Mucosa of descending colon (tissue), 3 donors: ENCODE measurements at regions not wholly inside any gene's neighbourhood (a gene's known extent, or its start where the extent isn't known, plus 50 kb on each side); places are given as distances from the start of the nearest gene placed in this dataset.

ENCODE experiments used
- ATAC-seq: fragments of 200-7000 bp; cut with Tn5 transposase; one replicate; pipeline ENCODE4 v1.9.1; 2020; ENCODE audit warnings: mild to moderate bottlenecking, moderate library complexity
- DNase-seq, 3 donors: peaks; one replicate each; pipeline ENCODE4 v3.0.0-alpha.2; 2020
- H3K36me3 ChIP-seq: fragments of 200-600 bp; one replicate; pipeline ENCODE4 v1.8.0; 2021; ENCODE audit warnings: low read depth, mild to moderate bottlenecking
- H3K4me1 ChIP-seq: fragments of 200-600 bp; one replicate; pipeline ENCODE4 v1.8.0; 2021; ENCODE audit warnings: low read depth, mild to moderate bottlenecking
- H3K4me3 ChIP-seq: fragments of 200-600 bp; one replicate; pipeline ENCODE4 v1.8.0; 2021; ENCODE audit warnings: mild to moderate bottlenecking
- H3K9me3 ChIP-seq: fragments of 200-600 bp; one replicate; pipeline ENCODE4 v1.8.0; 2021; ENCODE audit warnings: mild to moderate bottlenecking
- intact Hi-C, 2 donors: fragments of 100-400 bp; cut with DNase I in 1 of 2; cut with micrococcal nuclease in 1 of 2; formaldehyde crosslinking; loops; one replicate each; pipeline versions ENCODE4 v1.11.0 to v1.11.1; 2022; cut with DNase I, micrococcal nuclease
- TF ChIP-seq, protein P1 (sequence below): fragments of 200-600 bp; IDR thresholded peaks from one replicate; pipeline ENCODE4 v1.8.0; 2022; ENCODE audit warnings: antibody characterized with exemption, mild to moderate bottlenecking
- donor health status: DM: no; HTN: no; CAD: no; lungs with moderate emphysema.
- donor health status: DM: no; HTN: no; CAD: no.
- donor health status: DM: no; HTN: yes; CAD: no.

DNA sequence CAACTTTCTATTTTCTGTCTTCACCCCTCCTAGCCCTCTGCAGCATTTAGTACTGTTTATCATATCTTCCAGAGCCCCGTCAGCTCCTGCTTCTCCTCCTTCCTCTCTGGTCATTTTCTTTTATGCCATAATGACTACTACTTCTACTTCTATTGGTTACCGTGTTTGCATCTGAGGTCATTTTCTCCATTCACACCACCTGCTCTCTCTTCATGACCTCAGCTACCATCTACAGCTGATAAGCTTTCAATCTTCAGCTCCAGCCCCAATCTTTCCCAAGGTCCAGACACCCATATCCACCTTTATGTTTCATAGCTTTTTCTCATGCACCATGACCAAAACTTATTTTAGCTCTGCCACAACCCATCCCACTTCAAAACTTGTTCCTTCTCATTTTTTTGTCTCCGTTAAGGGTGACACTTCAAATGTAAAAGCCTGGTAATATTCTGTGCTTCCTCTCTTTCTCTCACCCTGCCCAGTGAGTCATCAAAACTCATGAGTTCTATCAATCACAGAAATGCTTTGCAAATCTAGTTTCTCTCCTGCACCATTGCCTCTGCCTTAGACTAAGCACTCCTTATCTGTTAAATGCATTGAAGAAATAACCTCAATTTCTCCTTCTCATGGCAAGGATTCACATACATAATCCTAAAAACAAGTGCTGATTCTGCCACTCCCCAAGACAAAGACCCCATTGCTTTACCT, 71.3 kb upstream of the IQCM start:
- ATAC-seq (no peak), DNase-seq (no peak)
- Histone ChIP-seq H3K36me3 (no peaks in the 10 kb centered on the region), H3K4me1 (peaks cover 12% of the 10 kb centered on the region), H3K9me3 (no peaks in the 10 kb centered on the region), H3K4me3 (no peak overlapping the region)
- TF ChIP-seq, protein P1, sequence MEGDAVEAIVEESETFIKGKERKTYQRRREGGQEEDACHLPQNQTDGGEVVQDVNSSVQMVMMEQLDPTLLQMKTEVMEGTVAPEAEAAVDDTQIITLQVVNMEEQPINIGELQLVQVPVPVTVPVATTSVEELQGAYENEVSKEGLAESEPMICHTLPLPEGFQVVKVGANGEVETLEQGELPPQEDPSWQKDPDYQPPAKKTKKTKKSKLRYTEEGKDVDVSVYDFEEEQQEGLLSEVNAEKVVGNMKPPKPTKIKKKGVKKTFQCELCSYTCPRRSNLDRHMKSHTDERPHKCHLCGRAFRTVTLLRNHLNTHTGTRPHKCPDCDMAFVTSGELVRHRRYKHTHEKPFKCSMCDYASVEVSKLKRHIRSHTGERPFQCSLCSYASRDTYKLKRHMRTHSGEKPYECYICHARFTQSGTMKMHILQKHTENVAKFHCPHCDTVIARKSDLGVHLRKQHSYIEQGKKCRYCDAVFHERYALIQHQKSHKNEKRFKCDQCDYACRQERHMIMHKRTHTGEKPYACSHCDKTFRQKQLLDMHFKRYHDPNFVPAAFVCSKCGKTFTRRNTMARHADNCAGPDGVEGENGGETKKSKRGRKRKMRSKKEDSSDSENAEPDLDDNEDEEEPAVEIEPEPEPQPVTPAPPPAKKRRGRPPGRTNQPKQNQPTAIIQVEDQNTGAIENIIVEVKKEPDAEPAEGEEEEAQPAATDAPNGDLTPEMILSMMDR = no peak
- intact Hi-C loops = no loop called here

DNA sequence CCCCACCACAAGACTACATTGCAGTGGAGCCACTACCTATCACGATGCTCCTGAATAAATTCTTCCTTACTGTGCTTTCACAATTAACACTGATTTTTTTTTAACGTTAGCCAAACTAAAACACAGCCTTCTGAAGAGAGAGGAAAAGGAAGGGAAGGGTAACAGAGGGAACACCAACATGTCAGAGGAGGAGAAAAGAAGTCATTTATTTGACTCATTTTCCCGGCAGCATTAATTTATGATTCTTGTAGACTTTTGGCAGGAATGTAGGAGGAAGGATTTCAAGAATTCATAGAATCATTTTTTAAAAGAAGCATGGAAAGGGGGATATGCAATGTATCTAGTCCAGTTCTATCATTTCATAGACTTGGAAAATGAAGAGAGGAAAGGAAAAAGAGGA, 74.3 kb upstream of the IQCM start:
- TF ChIP-seq, protein P1 = no peak
- no peak for DNase-seq
- intact Hi-C loops = no loop called here

DNA sequence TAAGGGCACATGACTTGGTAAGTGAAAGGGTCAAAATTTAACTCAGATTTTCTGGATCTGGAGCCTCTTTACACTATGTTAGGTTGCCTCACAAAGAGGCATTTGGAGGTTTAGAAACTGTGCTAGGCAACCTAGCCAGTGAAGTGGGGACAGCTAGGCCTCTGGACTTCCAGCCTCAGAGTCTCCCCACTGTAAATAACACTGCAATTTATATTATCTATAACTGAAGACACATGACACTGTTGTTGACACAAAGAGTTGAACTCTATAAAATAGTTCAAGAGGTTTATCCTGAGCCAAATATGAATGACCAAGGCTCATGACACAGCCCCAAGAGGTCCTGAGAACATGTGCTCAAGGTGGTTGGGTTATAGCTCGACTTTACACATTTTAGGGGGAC, 74.9 kb upstream of the IQCM start:
- Histone ChIP-seq H3K4me3 (no peak overlapping the region), H3K4me1 (no peaks in the 10 kb centered on the region), H3K9me3 (no peaks in the 10 kb centered on the region), H3K36me3 (no peaks in the 10 kb centered on the region)
- DNase-seq (no peak), ATAC-seq (no peak)
- TF ChIP-seq, protein P1 = no peak
- intact Hi-C loops = no loop called here

More for the DNA sequence above, 74.3 kb upstream of the IQCM start:
- Histone ChIP-seq H3K36me3 (no peaks in the 10 kb centered on the region), H3K9me3 (no peaks in the 10 kb centered on the region), H3K4me1 (peaks cover 4% of the 10 kb centered on the region), H3K4me3 (no peak overlapping the region)
- ATAC-seq = no peak

DNA sequence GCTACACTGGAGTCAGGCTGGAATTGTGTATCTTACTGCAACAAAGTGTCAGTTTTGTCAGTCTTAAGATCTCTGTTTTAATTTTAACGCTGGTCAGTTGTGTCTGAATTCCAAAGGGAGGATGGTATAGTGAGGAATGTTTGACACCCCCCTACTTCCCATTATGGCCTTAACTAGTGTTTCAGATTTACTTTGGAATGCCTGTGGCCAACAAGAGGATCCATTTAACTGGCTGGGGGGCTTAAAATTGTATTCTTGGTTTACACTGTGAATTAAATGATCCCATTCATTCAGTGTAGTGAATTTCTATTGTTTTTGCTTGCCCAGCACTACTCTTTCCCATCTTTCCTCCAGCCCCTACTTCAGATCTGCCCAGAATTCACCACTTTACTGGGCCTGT, 75.8 kb upstream of the IQCM start:
- no peak for DNase-seq
- Histone ChIP-seq H3K4me1 (no peaks in the 10 kb centered on the region), H3K4me3 (no peak overlapping the region), H3K36me3 (no peaks in the 10 kb centered on the region), H3K9me3 (no peaks in the 10 kb centered on the region)
- no peak for ATAC-seq
- TF ChIP-seq, protein P1 = no peak
- intact Hi-C loops = no loop called here

DNA sequence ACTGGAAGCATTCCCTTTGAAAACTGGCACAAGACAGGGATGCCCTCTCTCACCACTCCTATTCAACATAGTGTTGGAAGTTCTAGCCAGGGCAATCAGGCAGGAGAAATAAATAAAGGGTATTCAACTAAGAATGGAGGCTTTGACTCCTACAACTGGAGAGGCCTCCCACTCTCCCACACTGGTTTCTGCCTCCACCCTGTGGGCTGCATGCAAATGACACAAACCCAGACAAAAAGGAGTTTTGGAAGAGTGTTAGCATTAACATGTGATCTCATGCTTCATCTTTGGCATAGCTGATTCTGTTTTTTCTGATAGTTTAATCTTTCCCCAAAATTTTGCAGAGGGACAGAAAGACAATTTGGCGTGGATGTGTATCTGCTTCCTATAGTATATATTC, 80.8 kb upstream of the IQCM start:
- DNase-seq = peak in 2 of 3 donors; percentile 27 to 31
- ATAC-seq = peak; percentile 31
- no peaks in the 10 kb centered on the region for H3K36me3 ChIP-seq
- H3K4me3 ChIP-seq = no peak overlapping the region
- TF ChIP-seq, protein P1 = no peak
- peaks cover 4% of the 10 kb centered on the region for H3K4me1 ChIP-seq
- H3K9me3 ChIP-seq = no peaks in the 10 kb centered on the region
- intact Hi-C loops = loop anchor here in 1 of 2 donors (5.0 kb wide), 1 partner anchor 524 kb away; no protein-coding TSS in a partner anchor
